Ishikawa (cell line): ENCODE measurements at regions not wholly inside any gene's neighbourhood (a gene's known extent, or its start where the extent isn't known, plus 50 kb on each side); places are given as distances from the start of the nearest gene placed in this dataset.

Experiments used
- CEBPB ChIP-seq: IDR thresholded peaks from 2 replicates; pipeline ENCODE4 v1.6.1; 2012
- CREB1 ChIP-seq: IDR thresholded peaks from 2 replicates; pipeline ENCODE4 v1.6.1; 2012; ENCODE audit warnings: low read depth
- EGR1 ChIP-seq: IDR thresholded peaks from 2 replicates; pipeline ENCODE4 v1.6.1; 2012
- FOXM1 ChIP-seq: IDR thresholded peaks from 2 replicates; pipeline ENCODE4 v1.6.1; 2012; ENCODE audit warnings: low read depth, borderline replicate concordance
- MAX ChIP-seq: IDR thresholded peaks from 2 replicates; pipeline ENCODE4 v1.6.1; 2012
- NFIC ChIP-seq: IDR thresholded peaks from 2 replicates; pipeline ENCODE4 v1.6.1; 2012
- RAD21 ChIP-seq: IDR thresholded peaks from 2 replicates; pipeline ENCODE4 v1.6.1; 2012; ENCODE audit warnings: low read depth
- REST ChIP-seq: IDR thresholded peaks from 2 replicates; pipeline ENCODE4 v1.6.1; 2012; ENCODE audit warnings: low read depth, mild to moderate bottlenecking
- TAF1 ChIP-seq: IDR thresholded peaks from 2 replicates; pipeline ENCODE4 v1.6.1; 2012; ENCODE audit warnings: low read depth, mild to moderate bottlenecking
- TCF12 ChIP-seq: IDR thresholded peaks from 2 replicates; pipeline ENCODE4 v1.6.1; 2012; ENCODE audit warnings: low read depth
- TEAD4 ChIP-seq: IDR thresholded peaks from 2 replicates; pipeline ENCODE4 v1.6.1; 2012
- USF1 ChIP-seq: IDR thresholded peaks from 2 replicates; pipeline ENCODE4 v1.6.1; 2012
- YY1 ChIP-seq: IDR thresholded peaks from 2 replicates; pipeline ENCODE4 v1.6.1; 2012; ENCODE audit warnings: low read depth
- ZBTB7A ChIP-seq: IDR thresholded peaks from 2 replicates; pipeline ENCODE4 v1.6.1; 2012; ENCODE audit warnings: low read depth

GRCh38 chr10:25766687-25767221 lies 167.3 kb upstream of the MYO3A start:
- no peak for TF ChIP-seq EGR1
- TF ChIP-seq REST, result no peak
- TF ChIP-seq CEBPB, result no peak
- no peak for TF ChIP-seq USF1
- no peak for TF ChIP-seq YY1
- TF ChIP-seq RAD21, result no peak
- TF ChIP-seq NFIC, result no peak

- no peak for TF ChIP-seq CEBPB
Measured at GRCh38 chr10:25768167-25768566, 165.9 kb upstream of the MYO3A start.

- no peak for TF ChIP-seq RAD21
- TF ChIP-seq ZBTB7A, result no peak
Measured at GRCh38 chr10:25778646-25779045, 155.4 kb upstream of the MYO3A start.

GRCh38 chr10:25786161-25786560 lies 147.9 kb upstream of the MYO3A start:
- TF ChIP-seq YY1 (no peak), TEAD4 (no peak), USF1 (no peak), RAD21 (no peak), ZBTB7A (no peak), NFIC (no peak), CEBPB (no peak), FOXM1 (no peak), REST (no peak), MAX (no peak)

GRCh38 chr10:25786899-25787298 lies 147.1 kb upstream of the MYO3A start:
- no peak for TF ChIP-seq CEBPB

- TF ChIP-seq CREB1 (no peak), NFIC (no peak), TEAD4 (no peak), MAX (no peak)
Measured at GRCh38 chr10:25797888-25798429, 136.1 kb upstream of the MYO3A start.

GRCh38 chr10:25804505-25804904 lies 129.5 kb upstream of the MYO3A start:
- TF ChIP-seq RAD21, result no peak
- TF ChIP-seq CREB1, result no peak
- TF ChIP-seq MAX, result no peak
- TF ChIP-seq YY1, result no peak
- TF ChIP-seq TEAD4, result no peak
- no peak for TF ChIP-seq TCF12
- TF ChIP-seq REST, result no peak
- no peak for TF ChIP-seq TAF1
- TF ChIP-seq USF1, result no peak
- TF ChIP-seq FOXM1, result no peak
